ENCODE measurements at regions not wholly inside any gene's neighbourhood (a gene's known extent, or its start where the extent isn't known, plus 50 kb on each side); places are given as distances from the start of the nearest gene placed in this dataset.

- H3K27ac Mint-ChIP-seq = no peak overlapping the region
- H3K4me3 Mint-ChIP-seq = no peak overlapping the region
- H3K4me1 Mint-ChIP-seq (ENCODE audit: low read depth) = no peaks in the 10 kb centered on the region
- peaks cover 3% of the 10 kb centered on the region for H3K27me3 Mint-ChIP-seq
- no peaks in the 10 kb centered on the region for H3K36me3 Mint-ChIP-seq
- H3K9me3 Mint-ChIP-seq (ENCODE audit: low read depth) = no peaks in the 10 kb centered on the region
Observed at GRCh38 chr2:16281451-16282335, 341.3 kb downstream of the MYCN start.

GRCh38 chr2:16280081-16280480, 339.7 kb downstream of the MYCN start:
- Mint-ChIP-seq H3K36me3 (no peaks in the 10 kb centered on the region), H3K4me1 (ENCODE audit: low read depth) (no peaks in the 10 kb centered on the region), H3K9me3 (ENCODE audit: low read depth) (no peaks in the 10 kb centered on the region), H3K27me3 (peaks cover 3% of the 10 kb centered on the region), H3K4me3 (no peak overlapping the region), H3K27ac (no peak overlapping the region)

GRCh38 chr2:16279641-16280040, 339.3 kb downstream of the MYCN start:
- Mint-ChIP-seq H3K4me3 (no peak overlapping the region), H3K27me3 (peaks cover 3% of the 10 kb centered on the region)

GRCh38 chr2:16279201-16279570, 338.8 kb downstream of the MYCN start:
- Mint-ChIP-seq H3K27ac (no peak overlapping the region), H3K4me3 (no peak overlapping the region), H3K9me3 (ENCODE audit: low read depth) (no peaks in the 10 kb centered on the region), H3K36me3 (no peaks in the 10 kb centered on the region), H3K4me1 (ENCODE audit: low read depth) (no peaks in the 10 kb centered on the region), H3K27me3 (no peaks in the 10 kb centered on the region)

More at GRCh38 chr2:16279641-16280040, 339.3 kb downstream of the MYCN start:
- Mint-ChIP-seq H3K36me3 (no peaks in the 10 kb centered on the region), H3K4me1 (ENCODE audit: low read depth) (no peaks in the 10 kb centered on the region), H3K9me3 (ENCODE audit: low read depth) (no peaks in the 10 kb centered on the region), H3K27ac (no peak overlapping the region)

- Mint-ChIP-seq H3K27me3 (no peaks in the 10 kb centered on the region), H3K4me1 (ENCODE audit: low read depth) (no peaks in the 10 kb centered on the region), H3K9me3 (ENCODE audit: low read depth) (no peaks in the 10 kb centered on the region), H3K36me3 (no peaks in the 10 kb centered on the region), H3K4me3 (no peak overlapping the region), H3K27ac (no peak overlapping the region)
Observed at GRCh38 chr2:16278421-16279200, 338.3 kb downstream of the MYCN start.

- no peaks in the 10 kb centered on the region for H3K36me3 Mint-ChIP-seq
- H3K27ac Mint-ChIP-seq = no peak overlapping the region
- no peaks in the 10 kb centered on the region for H3K4me1 Mint-ChIP-seq (ENCODE audit: low read depth)
Observed at GRCh38 chr2:16277117-16277516, 336.8 kb downstream of the MYCN start.

GRCh38 chr2:16275661-16276060, 335.3 kb downstream of the MYCN start:
- Mint-ChIP-seq H3K27ac (no peak overlapping the region), H3K4me3 (no peak overlapping the region), H3K27me3 (peaks cover 1% of the 10 kb centered on the region), H3K4me1 (ENCODE audit: low read depth) (no peaks in the 10 kb centered on the region), H3K9me3 (ENCODE audit: low read depth) (no peaks in the 10 kb centered on the region), H3K36me3 (no peaks in the 10 kb centered on the region)

More at GRCh38 chr2:16277117-16277516, 336.8 kb downstream of the MYCN start:
- Mint-ChIP-seq H3K9me3 (ENCODE audit: low read depth) (no peaks in the 10 kb centered on the region), H3K4me3 (no peak overlapping the region), H3K27me3 (peaks cover 1% of the 10 kb centered on the region)

- H3K27ac Mint-ChIP-seq = no peak overlapping the region
- peaks cover 1% of the 10 kb centered on the region for H3K27me3 Mint-ChIP-seq
- no peak overlapping the region for H3K4me3 Mint-ChIP-seq
- H3K4me1 Mint-ChIP-seq (ENCODE audit: low read depth) = no peaks in the 10 kb centered on the region
- H3K36me3 Mint-ChIP-seq = no peaks in the 10 kb centered on the region
- H3K9me3 Mint-ChIP-seq (ENCODE audit: low read depth) = no peaks in the 10 kb centered on the region
Observed at GRCh38 chr2:16275131-16275530, 334.8 kb downstream of the MYCN start.

GRCh38 chr2:16273111-16273510, 332.8 kb downstream of the MYCN start:
- Mint-ChIP-seq H3K4me3 (no peak overlapping the region), H3K9me3 (ENCODE audit: low read depth) (no peaks in the 10 kb centered on the region), H3K36me3 (no peaks in the 10 kb centered on the region), H3K4me1 (ENCODE audit: low read depth) (no peaks in the 10 kb centered on the region), H3K27me3 (peaks cover 3% of the 10 kb centered on the region), H3K27ac (no peak overlapping the region)

GRCh38 chr2:16272038-16272788, 331.9 kb downstream of the MYCN start:
- peaks cover 5% of the 10 kb centered on the region for H3K27me3 Mint-ChIP-seq
- no peaks in the 10 kb centered on the region for H3K4me1 Mint-ChIP-seq (ENCODE audit: low read depth)
- no peaks in the 10 kb centered on the region for H3K36me3 Mint-ChIP-seq
- no peak overlapping the region for H3K4me3 Mint-ChIP-seq
- H3K9me3 Mint-ChIP-seq (ENCODE audit: low read depth) = no peaks in the 10 kb centered on the region
- H3K27ac Mint-ChIP-seq = no peak overlapping the region

- no peak overlapping the region for H3K4me3 Mint-ChIP-seq
- peaks cover 5% of the 10 kb centered on the region for H3K27me3 Mint-ChIP-seq
- H3K9me3 Mint-ChIP-seq (ENCODE audit: low read depth) = no peaks in the 10 kb centered on the region
- H3K27ac Mint-ChIP-seq = no peak overlapping the region
- H3K36me3 Mint-ChIP-seq = no peaks in the 10 kb centered on the region
- H3K4me1 Mint-ChIP-seq (ENCODE audit: low read depth) = no peaks in the 10 kb centered on the region
Observed at GRCh38 chr2:16271231-16271896, 331.0 kb downstream of the MYCN start.

- H3K9me3 Mint-ChIP-seq (ENCODE audit: low read depth) = no peaks in the 10 kb centered on the region
- H3K4me1 Mint-ChIP-seq (ENCODE audit: low read depth) = no peaks in the 10 kb centered on the region
- peaks cover 5% of the 10 kb centered on the region for H3K27me3 Mint-ChIP-seq
- H3K4me3 Mint-ChIP-seq = no peak overlapping the region
- no peaks in the 10 kb centered on the region for H3K36me3 Mint-ChIP-seq
- H3K27ac Mint-ChIP-seq = no peak overlapping the region
Observed at GRCh38 chr2:16270441-16270840, 330.1 kb downstream of the MYCN start.

GRCh38 chr2:16268301-16269000, 328.1 kb downstream of the MYCN start:
- no peaks in the 10 kb centered on the region for H3K9me3 Mint-ChIP-seq (ENCODE audit: low read depth)
- no peaks in the 10 kb centered on the region for H3K4me1 Mint-ChIP-seq (ENCODE audit: low read depth)
- H3K27me3 Mint-ChIP-seq = peaks cover 6% of the 10 kb centered on the region
- no peak overlapping the region for H3K4me3 Mint-ChIP-seq
- H3K27ac Mint-ChIP-seq = no peak overlapping the region
- no peaks in the 10 kb centered on the region for H3K36me3 Mint-ChIP-seq

- H3K27me3 Mint-ChIP-seq = peaks cover 5% of the 10 kb centered on the region
- no peaks in the 10 kb centered on the region for H3K36me3 Mint-ChIP-seq
- no peak overlapping the region for H3K27ac Mint-ChIP-seq
- H3K4me1 Mint-ChIP-seq (ENCODE audit: low read depth) = no peaks in the 10 kb centered on the region
- H3K9me3 Mint-ChIP-seq (ENCODE audit: low read depth) = no peaks in the 10 kb centered on the region
- no peak overlapping the region for H3K4me3 Mint-ChIP-seq
Observed at GRCh38 chr2:16266571-16266970, 326.2 kb downstream of the MYCN start.

Data from activated naive CD8-positive, alpha-beta T cell (primary cell).